OCI-LY1 (cell line): ENCODE measurements at regions not wholly inside any gene's neighbourhood (a gene's known extent, or its start where the extent isn't known, plus 50 kb on each side); places are given as distances from the start of the nearest gene placed in this dataset.
"Not testable (repeated sequence)": the region's sequence is repeated elsewhere in the genome, so short reads cannot be mapped to it uniquely, and the experiment has no call there.

Source experiments
- CTCF ChIP-seq: fragments of 200-600 bp; sonication (generic), shearing (Covaris generic); IDR thresholded peaks from 2 replicates; pipeline ENCODE4 v1.5.1; 2017; ENCODE audit warnings: mild to moderate bottlenecking, antibody characterized with exemption, low read length, moderate library complexity, mixed read lengths
- EZH2 ChIP-seq: fragments of 200-600 bp; sonication (generic), shearing (Covaris generic); IDR thresholded peaks from 2 replicates; pipeline ENCODE4 v1.8.0; 2017; ENCODE audit warnings: borderline replicate concordance, mixed run types, mild to moderate bottlenecking, antibody characterized with exemption, low read length, moderate library complexity, mixed read lengths

GRCh38 chr6:105672856-105673538 lies 270.1 kb upstream of the PREP start:
- not testable (repeated sequence) for TF ChIP-seq CTCF, EZH2
